DOHH2 (cell line): ENCODE measurements at regions not wholly inside any gene's neighbourhood (a gene's known extent, or its start where the extent isn't known, plus 50 kb on each side); places are given as distances from the start of the nearest gene placed in this dataset.
"Not testable (repeated sequence)": the region's sequence is repeated elsewhere in the genome, so short reads cannot be mapped to it uniquely, and the experiment has no call there.

Experiments used
- H3F3A ChIP-seq: fragments of 200-600 bp; sonication (generic), shearing (Covaris generic); 2 replicates; pipeline ENCODE4 v1.6.0; 2016; ENCODE audit warnings: antibody characterized with exemption, mild to moderate bottlenecking; ENCODE audit not compliant: control insufficient read depth, insufficient read depth
- H3K27ac ChIP-seq: fragments of 200-600 bp; sonication (generic); 2 replicates; pipeline ENCODE4 v1.5.1; 2014; ENCODE audit warnings: low read depth, mild to moderate bottlenecking, low read length, moderate library complexity
- H3K27me3 ChIP-seq: fragments of 200-600 bp; sonication (generic); 2 replicates; pipeline ENCODE4 v1.6.1; 2014; ENCODE audit warnings: mild to moderate bottlenecking, low read length, mixed read lengths; ENCODE audit not compliant: control insufficient read depth
- H3K36me3 ChIP-seq: fragments of 200-600 bp; sonication (generic); 2 replicates; pipeline ENCODE4 v1.6.1; 2014; ENCODE audit warnings: mild to moderate bottlenecking, low read length, moderate library complexity, mixed read lengths; ENCODE audit not compliant: control insufficient read depth
- H3K4me1 ChIP-seq: fragments of 200-600 bp; sonication (generic); 2 replicates; pipeline ENCODE4 v1.6.1; 2014; ENCODE audit warnings: mild to moderate bottlenecking, low read length, mixed read lengths; ENCODE audit not compliant: control insufficient read depth
- H3K4me2 ChIP-seq: fragments of 200-600 bp; sonication (generic); 2 replicates; pipeline ENCODE4 v1.6.0; 2014; ENCODE audit warnings: mild to moderate bottlenecking, low read length, moderate library complexity
- H3K4me3 ChIP-seq: fragments of 200-600 bp; sonication (generic); 2 replicates; pipeline ENCODE4 v1.5.1; 2014; ENCODE audit warnings: mild to moderate bottlenecking, low read length, mixed read lengths
- H3K79me2 ChIP-seq: fragments of 200-600 bp; sonication (generic); 2 replicates; pipeline ENCODE4 v1.6.1; 2014; ENCODE audit warnings: mild to moderate bottlenecking, low read length, mixed read lengths; ENCODE audit not compliant: control insufficient read depth
- H3K9me2 ChIP-seq: fragments of 200-600 bp; sonication (generic); replicated peaks from 2 replicates; pipeline ENCODE4 v1.6.1; 2014; ENCODE audit warnings: mild to moderate bottlenecking, low read length, mixed read lengths; ENCODE audit not compliant: control insufficient read depth
- H3K9me3 ChIP-seq: fragments of 200-600 bp; sonication (generic); 2 replicates; pipeline ENCODE4 v1.6.1; 2014; ENCODE audit warnings: antibody characterized with exemption, low read length, mixed read lengths; ENCODE audit not compliant: control insufficient read depth, insufficient read depth
- H4K20me1 ChIP-seq: fragments of 200-600 bp; sonication (generic); 2 replicates; pipeline ENCODE4 v1.6.0; 2014; ENCODE audit warnings: low read depth, mild to moderate bottlenecking, antibody characterized with exemption, low read length, moderate library complexity; ENCODE audit not compliant: control insufficient read depth, insufficient read depth
- CTCF ChIP-seq: fragments of 200-600 bp; sonication (generic); IDR thresholded peaks from one replicate; pipeline ENCODE4 v1.5.1; 2014; ENCODE audit warnings: antibody characterized with exemption, mild to moderate bottlenecking, low read depth, low read length; ENCODE audit not compliant: poor library complexity, severe bottlenecking
- EZH2phosphoT487 ChIP-seq: fragments of 200-600 bp; sonication (generic); IDR thresholded peaks from 2 replicates; pipeline ENCODE4 v1.6.1; 2017; ENCODE audit warnings: borderline replicate concordance, mild to moderate bottlenecking, antibody characterized with exemption, low read length, moderate library complexity, mixed read lengths

- no peaks in the 10 kb centered on the region for H3K27me3 ChIP-seq
- no peak overlapping the region for H3K27ac ChIP-seq
- TF ChIP-seq CTCF (no peak), EZH2phosphoT487 (no peak)
- no peak overlapping the region for H3K4me3 ChIP-seq
- no peaks in the 10 kb centered on the region for H3K9me3 ChIP-seq
- no peaks in the 10 kb centered on the region for H3F3A ChIP-seq
- no peaks in the 10 kb centered on the region for H3K36me3 ChIP-seq
- no peaks in the 10 kb centered on the region for H3K4me1 ChIP-seq
- H4K20me1 ChIP-seq = no peaks in the 10 kb centered on the region
- no peak overlapping the region for H3K4me2 ChIP-seq
- no peaks in the 10 kb centered on the region for H3K9me2 ChIP-seq
- no peaks in the 10 kb centered on the region for H3K79me2 ChIP-seq
These were observed 409.1 kb downstream of the RWDD3 start for GRCh38 chr1:95643071-95643470.

- not testable (repeated sequence) for H3K4me3 ChIP-seq, H3K4me1 ChIP-seq, H3K27ac ChIP-seq, H3K9me3 ChIP-seq, H3K79me2 ChIP-seq, H3F3A ChIP-seq, H3K4me2 ChIP-seq, H3K9me2 ChIP-seq, H4K20me1 ChIP-seq, H3K36me3 ChIP-seq, H3K27me3 ChIP-seq
These were observed 411.1 kb downstream of the RWDD3 start for GRCh38 chr1:95645126-95645525.

- Histone ChIP-seq H3F3A (no peaks in the 10 kb centered on the region), H3K9me3 (no peaks in the 10 kb centered on the region), H4K20me1 (no peaks in the 10 kb centered on the region), H3K79me2 (no peaks in the 10 kb centered on the region), H3K27ac (no peak overlapping the region), H3K4me2 (no peak overlapping the region), H3K27me3 (no peaks in the 10 kb centered on the region), H3K9me2 (no peaks in the 10 kb centered on the region), H3K4me1 (no peaks in the 10 kb centered on the region), H3K36me3 (no peaks in the 10 kb centered on the region), H3K4me3 (no peak overlapping the region)
- no peak for TF ChIP-seq EZH2phosphoT487
- no peak for TF ChIP-seq CTCF
These were observed 416.6 kb downstream of the RWDD3 start for GRCh38 chr1:95650631-95651030.

- Histone ChIP-seq H3K9me2 (no peaks in the 10 kb centered on the region; the same call in 1 of the 2 replicates), H3K36me3 (no peaks in the 10 kb centered on the region), H3K79me2 (no peaks in the 10 kb centered on the region), H3K27ac (no peak overlapping the region), H3K4me3 (no peak overlapping the region), H3K4me1 (no peaks in the 10 kb centered on the region), H4K20me1 (no peaks in the 10 kb centered on the region), H3F3A (no peaks in the 10 kb centered on the region), H3K9me3 (no peaks in the 10 kb centered on the region), H3K4me2 (no peak overlapping the region), H3K27me3 (no peaks in the 10 kb centered on the region)
- TF ChIP-seq CTCF (no peak), EZH2phosphoT487 (no peak)
These were observed 418.5 kb downstream of the RWDD3 start for GRCh38 chr1:95652423-95652965.
